Heart right ventricle (tissue), 16 donors: ENCODE measurements at regions not wholly inside any gene's neighbourhood (a gene's known extent, or its start where the extent isn't known, plus 50 kb on each side); places are given as distances from the start of the nearest gene placed in this dataset.

Source experiments
- ATAC-seq, 8 donors: fragments of 200-7000 bp; cut with Tn5 transposase; one replicate each; pipeline ENCODE4 v1.9.1; 2020; ENCODE audit warnings: mild to moderate bottlenecking in 8 of 8, moderate library complexity in 8 of 8, moderate number of reproducible peaks in 1 of 8
- DNase-seq, 2 donors: peaks; one replicate each; pipeline ENCODE4 v3.0.0-alpha.2; 2020
- H3K27ac ChIP-seq, 10 donors: fragments of 200-600 bp; sonication (generic) in 2 of 10; one replicate each; pipeline versions ENCODE4 v1.5.0 to v1.8.0; 2020 to 2022; ENCODE audit warnings: mild to moderate bottlenecking in 3 of 10
- H3K27me3 ChIP-seq, 7 donors: fragments of 200-600 bp; one replicate each; pipeline ENCODE4 v1.8.0; 2021 to 2022; ENCODE audit warnings: mild to moderate bottlenecking in 2 of 7
- H3K36me3 ChIP-seq, 9 donors: fragments of 200-600 bp; sonication (generic) in 1 of 9; one replicate each; pipeline versions ENCODE4 v1.5.0 to v1.8.0; 2020 to 2022; ENCODE audit warnings: mild to moderate bottlenecking in 2 of 9
- H3K4me1 ChIP-seq, 9 donors: fragments of 200-600 bp; sonication (generic) in 1 of 9; one replicate each; pipeline versions ENCODE4 v1.5.0 to v1.8.0; 2020 to 2022; ENCODE audit warnings: mild to moderate bottlenecking in 4 of 9
- H3K4me3 ChIP-seq, 10 donors: fragments of 200-600 bp; sonication (generic) in 2 of 10; one replicate each; pipeline versions ENCODE4 v1.5.0 to v1.8.0; 2020 to 2022; ENCODE audit warnings: mild to moderate bottlenecking in 7 of 10, moderate library complexity in 2 of 10
- H3K9me3 ChIP-seq, 11 donors: fragments of 200-600 bp in 10 of 11; sonication (generic) in 2 of 11; one replicate each; pipeline versions ENCODE4 v1.5.0 to v1.8.0; 2013 to 2022; ENCODE audit warnings: mild to moderate bottlenecking in 2 of 11, control low read depth in 1 of 11, moderate library complexity in 1 of 11
- CTCF ChIP-seq, 9 donors: fragments of 200-600 bp; sonication (generic) in 2 of 9; IDR thresholded peaks; one replicate each; pipeline versions ENCODE4 v1.5.0 to v1.8.0; 2021 to 2022; ENCODE audit warnings: antibody characterized with exemption in 9 of 9, mild to moderate bottlenecking in 5 of 9, moderate library complexity in 1 of 9
- WGBS, 2 donors: extraction: QIAGEN DNeasy Blood & Tissue Kit; methylation state at CpG; one replicate each; pipeline ENCODE4 v1.1.7; 2013; ENCODE audit warnings: inconsistent platforms in 1 of 2; 5-methylcytosine and 5-hydroxymethylcytosine counted together
- intact Hi-C, 10 donors: fragments of 100-400 bp; cut with DNase I; formaldehyde crosslinking; loops; one replicate each; pipeline versions ENCODE4 v1.11.1 to v1.14.2; 2022
- donor health status: Arrhythmogenic right ventricular cardiomyopathy.
- donor health status: ischemic (EF 13 %, LVEDD 7.1; RV severe dilation, severe dysfunction).
- donor health status: healthy with polysubstance abuse.
- donor health status: DM: no; HTN: yes; CAD: no.
- donor health status: DM: no; HTN: no; CAD: no.
- donor health status: ischemic (EF 25% LVEDD 6.9; RV normal size, moderate dysfunction).
- donor health status: ischemic (EF 25% LVEDD 5.7; RV mildly dilated, moderate dysfunction).
- donor health status: healthy.
- donor health status: DM: yes; HTN: yes; CAD: no.
- donor health status: Ischemic cardiomyopathy.
- donor health status: ischemic (EF 35%, LVEDD 5.7; RV mildly dilated, moderate dysfunction).
- donor health status: nonischemic (EF 11% LVEDD 7.7; RV severe dilation, severe dysfunction).
- donor health status: DM: yes; HTN: yes; CAD: no.
- donor health status: PGD.
- donor health status: ischemic (EF 29% LVEDD 5.4; RV normal size, mild dysfunction).
- donor health status: nonischemic (EF 23%, LVEDD 6.1; RV moderate dilation, normal function).

GRCh38 chr2:14530506-14530905, 102.0 kb upstream of the LRATD1 start:
- no peak overlapping the region for H3K4me3 ChIP-seq
- H3K9me3 ChIP-seq = no peaks in the 10 kb centered on the region
- H3K27ac ChIP-seq = no peak overlapping the region
- no peaks in the 10 kb centered on the region for H3K36me3 ChIP-seq
- no peak for DNase-seq
- no peaks in the 10 kb centered on the region for H3K27me3 ChIP-seq
- intact Hi-C loops = loop anchor here in 2 of 10 donors (10.0 kb wide), 1 partner anchor 104 kb away; the partner anchor contains the start of gene LRATD1 (in 2 of the 2)
- no peaks in the 10 kb centered on the region for H3K4me1 ChIP-seq
- TF ChIP-seq CTCF (IDR thresholded peaks at IDR 0.05) = no peak
- WGBS, 2 donors = 54 to 55% methylated on average over 3 of the region's 3 CpGs
- no peak for ATAC-seq

GRCh38 chr2:14533131-14533757, 99.3 kb upstream of the LRATD1 start:
- WGBS, 2 donors = 87 to 94% methylated on average over 1 of the region's 1 CpG
- peak in 7 of 8 donors; percentile 46 to 96 (median 64) for ATAC-seq
- no peak for DNase-seq

GRCh38 chr2:14535156-14535555, 97.4 kb upstream of the LRATD1 start:
- no peak for TF ChIP-seq CTCF (IDR thresholded peaks at IDR 0.05)
- Histone ChIP-seq H3K27ac (no peak overlapping the region), H3K36me3 (no peaks in the 10 kb centered on the region), H3K9me3 (no peaks in the 10 kb centered on the region), H3K4me3 (no peak overlapping the region), H3K27me3 (peaks cover 0 to 2% (median 0%) of the 10 kb centered on the region in 7 donors), H3K4me1 (no peaks in the 10 kb centered on the region)
- no peak for DNase-seq
- intact Hi-C loops = loop anchor here in 2 of 10 donors (10.0 kb wide), 1 partner anchor 100 kb away; the partner anchor contains the start of gene LRATD1 (in 2 of the 2)
- peak in 1 of 8 donors; percentile 19 for ATAC-seq
- 60 to 71% methylated on average over 4 of the region's 4 CpGs for WGBS, 2 donors

More at GRCh38 chr2:14533131-14533757, 99.3 kb upstream of the LRATD1 start:
- TF ChIP-seq CTCF (IDR thresholded peaks at IDR 0.05) = no peak
- Histone ChIP-seq H3K36me3 (no peaks in the 10 kb centered on the region), H3K27me3 (peaks cover 0 to 2% (median 0%) of the 10 kb centered on the region in 7 donors), H3K4me3 (no peak overlapping the region), H3K9me3 (no peaks in the 10 kb centered on the region), H3K27ac (peak overlapping the region in 2 of 10 donors; percentile 45 to 51), H3K4me1 (no peaks in the 10 kb centered on the region)
- intact Hi-C loops = loop anchor here in 2 of 10 donors (10.0 kb wide), 1 partner anchor 102 kb away; the partner anchor contains the start of gene LRATD1 (in 2 of the 2)

GRCh38 chr2:14536976-14537375, 95.5 kb upstream of the LRATD1 start:
- no peak for DNase-seq
- Histone ChIP-seq H3K4me1 (no peaks in the 10 kb centered on the region), H3K27me3 (peaks cover 0 to 2% (median 0%) of the 10 kb centered on the region in 7 donors), H3K9me3 (no peaks in the 10 kb centered on the region), H3K27ac (no peak overlapping the region), H3K4me3 (no peak overlapping the region), H3K36me3 (no peaks in the 10 kb centered on the region)
- WGBS, 2 donors = 77 to 83% methylated on average over 4 of the region's 4 CpGs
- no peak for TF ChIP-seq CTCF (IDR thresholded peaks at IDR 0.05)
- ATAC-seq = no peak
- intact Hi-C loops = loop anchor here in 2 of 10 donors (10.0 kb wide), 1 partner anchor 98 kb away; the partner anchor contains the start of gene LRATD1 (in 2 of the 2)
